ENCODE measurements at regions not wholly inside any gene's neighbourhood (a gene's known extent, or its start where the extent isn't known, plus 50 kb on each side); places are given as distances from the start of the nearest gene placed in this dataset.

- 93% methylated on average over 2 of the region's 2 CpGs for WGBS
- ATAC-seq, result no peak
- Histone ChIP-seq H3K4me3 (ENCODE audit: low read length) (no peak overlapping the region), H3K9me3 (ENCODE audit: control insufficient read depth, low read length) (no peaks in the 10 kb centered on the region), H3K27me3 (ENCODE audit: control insufficient read depth, insufficient read depth) (no peaks in the 10 kb centered on the region), H3K27ac (ENCODE audit: low read length) (no peak overlapping the region), H3K4me1 (ENCODE audit: control insufficient read depth, insufficient read depth, low read length) (no peaks in the 10 kb centered on the region)
- DNase-seq, result no peak
- intact Hi-C loops (cut with DNase I), result loop anchor here in 1 of 4 donors (10.0 kb wide), 1 partner anchor 102 kb away; the partner anchor contains the start of gene SERTAD2
These were observed 103.4 kb upstream of the SERTAD2 start for GRCh38 chr2:64757126-64757525.

- no peak overlapping the region for H3K27ac ChIP-seq (ENCODE audit: low read length)
- WGBS, result 97% methylated on average over 5 of the region's 5 CpGs
- ATAC-seq (no peak), DNase-seq (no peak)
- no peaks in the 10 kb centered on the region for H3K27me3 ChIP-seq (ENCODE audit: control insufficient read depth, insufficient read depth)
- no peaks in the 10 kb centered on the region for H3K4me1 ChIP-seq (ENCODE audit: control insufficient read depth, insufficient read depth, low read length)
- no peaks in the 10 kb centered on the region for H3K9me3 ChIP-seq (ENCODE audit: control insufficient read depth, low read length)
- H3K4me3 ChIP-seq (ENCODE audit: low read length), result no peak overlapping the region
- intact Hi-C loops (cut with DNase I), result no loop called here
These were observed 106.4 kb upstream of the SERTAD2 start for GRCh38 chr2:64760128-64760527.

- DNase-seq (no peak), ATAC-seq (no peak)
- WGBS, result 61% methylated on average over 4 of the region's 4 CpGs
- no peak overlapping the region for H3K4me3 ChIP-seq (ENCODE audit: low read length)
- no peaks in the 10 kb centered on the region for H3K4me1 ChIP-seq (ENCODE audit: control insufficient read depth, insufficient read depth, low read length)
- H3K9me3 ChIP-seq (ENCODE audit: control insufficient read depth, low read length), result no peaks in the 10 kb centered on the region
- H3K27me3 ChIP-seq (ENCODE audit: control insufficient read depth, insufficient read depth), result no peaks in the 10 kb centered on the region
- H3K27ac ChIP-seq (ENCODE audit: low read length), result no peak overlapping the region
- intact Hi-C loops (cut with DNase I), result no loop called here
These were observed 108.7 kb upstream of the SERTAD2 start for GRCh38 chr2:64762301-64762997.

- DNase-seq, result no peak
- Histone ChIP-seq H3K27ac (ENCODE audit: low read length) (no peak overlapping the region), H3K4me3 (ENCODE audit: low read length) (no peak overlapping the region), H3K4me1 (ENCODE audit: control insufficient read depth, insufficient read depth, low read length) (no peaks in the 10 kb centered on the region), H3K27me3 (ENCODE audit: control insufficient read depth, insufficient read depth) (no peaks in the 10 kb centered on the region), H3K9me3 (ENCODE audit: control insufficient read depth, low read length) (no peaks in the 10 kb centered on the region)
- WGBS, result 46% methylated on average over 1 of the region's 1 CpG
- intact Hi-C loops (cut with DNase I), result no loop called here
- ATAC-seq, result no peak
These were observed 109.4 kb upstream of the SERTAD2 start for GRCh38 chr2:64763126-64763525.

- 88% methylated on average over 4 of the region's 4 CpGs for WGBS
These were observed 111.6 kb upstream of the SERTAD2 start for GRCh38 chr2:64765160-64765805.

GRCh38 chr2:64766841-64767669 is 113.3 kb upstream of the SERTAD2 start:
- ATAC-seq (no peak), DNase-seq (no peak)
- WGBS, result under 1% methylated on average over 13 of the region's 13 CpGs
- Histone ChIP-seq H3K27me3 (ENCODE audit: control insufficient read depth, insufficient read depth) (no peaks in the 10 kb centered on the region), H3K27ac (ENCODE audit: low read length) (peak overlapping the region; percentile 94), H3K4me1 (ENCODE audit: control insufficient read depth, insufficient read depth, low read length) (no peaks in the 10 kb centered on the region), H3K9me3 (ENCODE audit: control insufficient read depth, low read length) (no peaks in the 10 kb centered on the region), H3K4me3 (ENCODE audit: low read length) (peak overlapping the region; percentile 52)
- intact Hi-C loops (cut with DNase I), result loop anchor here in 2 of 4 donors (5.0 kb wide), 2 partner anchors 95 to 115 kb away; partner anchors contain the start of gene SERTAD2 (in 1 of the 2)

More at GRCh38 chr2:64765160-64765805, 111.6 kb upstream of the SERTAD2 start:
- H3K27me3 ChIP-seq (ENCODE audit: control insufficient read depth, insufficient read depth), result no peaks in the 10 kb centered on the region
- H3K27ac ChIP-seq (ENCODE audit: low read length), result no peak overlapping the region
- no peak overlapping the region for H3K4me3 ChIP-seq (ENCODE audit: low read length)
- intact Hi-C loops (cut with DNase I), result loop anchor here in 2 of 4 donors (5.0 kb wide), 2 partner anchors 97 to 113 kb away; partner anchors contain the start of gene SERTAD2 (in 1 of the 2)
- no peak for DNase-seq
- no peaks in the 10 kb centered on the region for H3K9me3 ChIP-seq (ENCODE audit: control insufficient read depth, low read length)
- no peaks in the 10 kb centered on the region for H3K4me1 ChIP-seq (ENCODE audit: control insufficient read depth, insufficient read depth, low read length)
- no peak for ATAC-seq

- Histone ChIP-seq H3K4me1 (ENCODE audit: control insufficient read depth, insufficient read depth, low read length) (no peaks in the 10 kb centered on the region), H3K4me3 (ENCODE audit: low read length) (peak overlapping the region; percentile 52), H3K27ac (ENCODE audit: low read length) (peak overlapping the region; percentile 96), H3K9me3 (ENCODE audit: control insufficient read depth, low read length) (no peaks in the 10 kb centered on the region), H3K27me3 (ENCODE audit: control insufficient read depth, insufficient read depth) (no peaks in the 10 kb centered on the region)
- WGBS, result under 1% methylated on average over 66 of the region's 66 CpGs
- ATAC-seq (peak; percentile 96), DNase-seq (peak; percentile 88 to 96 (median 95))
- intact Hi-C loops (cut with DNase I), result loop anchor here in 2 of 4 donors (5.0 kb wide), 2 partner anchors 94 to 116 kb away; partner anchors contain the start of gene SERTAD2 (in 1 of the 2)
These were observed 114.2 kb upstream of the SERTAD2 start for GRCh38 chr2:64767670-64768468.

- H3K4me1 ChIP-seq (ENCODE audit: control insufficient read depth, insufficient read depth, low read length), result no peaks in the 10 kb centered on the region
- H3K27me3 ChIP-seq (ENCODE audit: control insufficient read depth, insufficient read depth), result no peaks in the 10 kb centered on the region
- H3K9me3 ChIP-seq (ENCODE audit: control insufficient read depth, low read length), result no peaks in the 10 kb centered on the region
- DNase-seq (no peak), ATAC-seq (no peak)
- peak overlapping the region; percentile 96 for H3K27ac ChIP-seq (ENCODE audit: low read length)
- intact Hi-C loops (cut with DNase I), result loop anchor here in 2 of 4 donors (5.0 kb wide), 2 partner anchors 94 to 116 kb away; partner anchors contain the start of gene SERTAD2 (in 1 of the 2)
- WGBS, result 36% methylated on average over 4 of the region's 4 CpGs
- H3K4me3 ChIP-seq (ENCODE audit: low read length), result peak overlapping the region; percentile 52
These were observed 114.8 kb upstream of the SERTAD2 start for GRCh38 chr2:64768491-64769005.

- H3K27ac ChIP-seq (ENCODE audit: low read length), result no peak overlapping the region
- DNase-seq, result no peak
- intact Hi-C loops (cut with DNase I), result loop anchor here in 3 of 4 donors (5.0 to 10.0 kb wide), 4 partner anchors 88 to 117 kb away; partner anchors contain the start of gene SERTAD2 (in 1 of the 3)
- no peak overlapping the region for H3K4me3 ChIP-seq (ENCODE audit: low read length)
- no peaks in the 10 kb centered on the region for H3K27me3 ChIP-seq (ENCODE audit: control insufficient read depth, insufficient read depth)
- H3K4me1 ChIP-seq (ENCODE audit: control insufficient read depth, insufficient read depth, low read length), result no peaks in the 10 kb centered on the region
- WGBS, result 65% methylated on average over 6 of the region's 6 CpGs
- H3K9me3 ChIP-seq (ENCODE audit: control insufficient read depth, low read length), result no peaks in the 10 kb centered on the region
- no peak for ATAC-seq
These were observed 115.8 kb upstream of the SERTAD2 start for GRCh38 chr2:64769392-64770044.

Measured in right cardiac atrium (tissue), 5 donors.